Peyer's patch (tissue), 4 donors: ENCODE measurements at regions not wholly inside any gene's neighbourhood (a gene's known extent, or its start where the extent isn't known, plus 50 kb on each side); places are given as distances from the start of the nearest gene placed in this dataset.

ENCODE experiments used
- DNase-seq, 3 donors: peaks; one replicate each; pipeline ENCODE4 v3.0.0-alpha.2; 2017 to 2019
- H3K27ac ChIP-seq, 4 donors: fragments of 200-600 bp; sonication (generic); one replicate each; pipeline ENCODE4 v1.5.1; 2016 to 2019
- H3K27me3 ChIP-seq, 2 donors: fragments of 200-600 bp; sonication (generic); one replicate each; pipeline ENCODE4 v1.5.1; 2019
- H3K36me3 ChIP-seq, 3 donors: fragments of 200-600 bp; sonication (generic); one replicate each; pipeline ENCODE4 v1.5.1; 2016 to 2019
- H3K4me1 ChIP-seq, 4 donors: fragments of 200-600 bp; sonication (generic); one replicate each; pipeline ENCODE4 v1.5.1; 2016 to 2019
- H3K4me3 ChIP-seq, 4 donors: fragments of 200-600 bp; sonication (generic); 1 replicate in 3 of 4; 2 replicates in 1 of 4; pipeline ENCODE4 v1.5.1; 2016 to 2019; ENCODE audit warnings: mild to moderate bottlenecking in 1 of 4
- H3K9me3 ChIP-seq, 4 donors: fragments of 200-600 bp; sonication (generic); one replicate each; pipeline ENCODE4 v1.5.1; 2016 to 2019; ENCODE audit warnings: mild to moderate bottlenecking in 1 of 4
- POLR2A ChIP-seq, 2 donors: fragments of 450-650 bp; IDR thresholded peaks; one replicate each; pipeline ENCODE4 v1.5.1; 2017; ENCODE audit warnings: antibody characterized with exemption in 2 of 2, mild to moderate bottlenecking in 2 of 2, moderate library complexity in 2 of 2
- TF ChIP-seq, protein P1 (sequence below), 6 experiments: fragments of 450-650 bp in 4 of 6; fragments of 200-600 bp in 2 of 6; sonication (generic) in 1 of 6; IDR thresholded peaks; one replicate each; pipeline ENCODE4 v1.5.1; 2017 to 2019; ENCODE audit warnings: antibody characterized with exemption in 6 of 6, mild to moderate bottlenecking in 3 of 6, moderate library complexity in 1 of 6

GRCh38 chr11:69217276-69218105, 61.8 kb downstream of the SMIM38 start:
- no peaks in the 10 kb centered on the region for H3K9me3 ChIP-seq
- no peak overlapping the region for H3K27ac ChIP-seq
- peak in 2 of 3 donors; percentile 43 to 48 for DNase-seq
- TF ChIP-seq, protein P1, sequence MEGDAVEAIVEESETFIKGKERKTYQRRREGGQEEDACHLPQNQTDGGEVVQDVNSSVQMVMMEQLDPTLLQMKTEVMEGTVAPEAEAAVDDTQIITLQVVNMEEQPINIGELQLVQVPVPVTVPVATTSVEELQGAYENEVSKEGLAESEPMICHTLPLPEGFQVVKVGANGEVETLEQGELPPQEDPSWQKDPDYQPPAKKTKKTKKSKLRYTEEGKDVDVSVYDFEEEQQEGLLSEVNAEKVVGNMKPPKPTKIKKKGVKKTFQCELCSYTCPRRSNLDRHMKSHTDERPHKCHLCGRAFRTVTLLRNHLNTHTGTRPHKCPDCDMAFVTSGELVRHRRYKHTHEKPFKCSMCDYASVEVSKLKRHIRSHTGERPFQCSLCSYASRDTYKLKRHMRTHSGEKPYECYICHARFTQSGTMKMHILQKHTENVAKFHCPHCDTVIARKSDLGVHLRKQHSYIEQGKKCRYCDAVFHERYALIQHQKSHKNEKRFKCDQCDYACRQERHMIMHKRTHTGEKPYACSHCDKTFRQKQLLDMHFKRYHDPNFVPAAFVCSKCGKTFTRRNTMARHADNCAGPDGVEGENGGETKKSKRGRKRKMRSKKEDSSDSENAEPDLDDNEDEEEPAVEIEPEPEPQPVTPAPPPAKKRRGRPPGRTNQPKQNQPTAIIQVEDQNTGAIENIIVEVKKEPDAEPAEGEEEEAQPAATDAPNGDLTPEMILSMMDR (IDR thresholded peaks at IDR 0.05) = no peak
- no peak for TF ChIP-seq POLR2A (IDR thresholded peaks at IDR 0.05)
- H3K27me3 ChIP-seq = no peaks in the 10 kb centered on the region
- no peak overlapping the region for H3K4me3 ChIP-seq
- H3K36me3 ChIP-seq = no peaks in the 10 kb centered on the region
- no peaks in the 10 kb centered on the region for H3K4me1 ChIP-seq

GRCh38 chr11:69218271-69218682, 62.5 kb downstream of the SMIM38 start:
- Histone ChIP-seq H3K36me3 (no peaks in the 10 kb centered on the region), H3K9me3 (no peaks in the 10 kb centered on the region), H3K4me3 (no peak overlapping the region), H3K27ac (no peak overlapping the region), H3K27me3 (no peaks in the 10 kb centered on the region), H3K4me1 (no peaks in the 10 kb centered on the region)
- TF ChIP-seq POLR2A (IDR thresholded peaks at IDR 0.05) = no peak
- TF ChIP-seq, protein P1 (IDR thresholded peaks at IDR 0.05) = no peak
- peak in 2 of 3 donors; percentile 2 to 34 for DNase-seq

GRCh38 chr11:69218946-69219720, 63.4 kb downstream of the SMIM38 start:
- Histone ChIP-seq H3K27ac (no peak overlapping the region), H3K9me3 (no peaks in the 10 kb centered on the region), H3K4me3 (no peak overlapping the region), H3K4me1 (no peaks in the 10 kb centered on the region), H3K27me3 (no peaks in the 10 kb centered on the region), H3K36me3 (no peaks in the 10 kb centered on the region)
- peak in 2 of 3 donors; percentile 3 to 5 for DNase-seq
- TF ChIP-seq, protein P1 (IDR thresholded peaks at IDR 0.05) = no peak

- no peaks in the 10 kb centered on the region for H3K27me3 ChIP-seq
- TF ChIP-seq POLR2A (IDR thresholded peaks at IDR 0.05) = no peak
- TF ChIP-seq, protein P1 (IDR thresholded peaks at IDR 0.05) = no peak
- no peaks in the 10 kb centered on the region for H3K9me3 ChIP-seq
- no peak overlapping the region for H3K27ac ChIP-seq
- no peaks in the 10 kb centered on the region for H3K4me1 ChIP-seq
- no peaks in the 10 kb centered on the region for H3K36me3 ChIP-seq
- peak in 2 of 3 donors; percentile 14 to 24 for DNase-seq
- no peak overlapping the region for H3K4me3 ChIP-seq
These were observed 64.3 kb downstream of the SMIM38 start for GRCh38 chr11:69219991-69220390.

GRCh38 chr11:69220561-69221051, 64.9 kb downstream of the SMIM38 start:
- H3K27ac ChIP-seq = no peak overlapping the region
- no peaks in the 10 kb centered on the region for H3K36me3 ChIP-seq

More at GRCh38 chr11:69220561-69221051, 64.9 kb downstream of the SMIM38 start:
- H3K4me3 ChIP-seq = no peak overlapping the region
- no peaks in the 10 kb centered on the region for H3K4me1 ChIP-seq
- DNase-seq = peak in 1 of 3 donors; percentile 24
- H3K9me3 ChIP-seq = no peaks in the 10 kb centered on the region
- H3K27me3 ChIP-seq = no peaks in the 10 kb centered on the region
- no peak for TF ChIP-seq POLR2A (IDR thresholded peaks at IDR 0.05)
- TF ChIP-seq, protein P1 (IDR thresholded peaks at IDR 0.05) = no peak
